ENCODE measurements at regions not wholly inside any gene's neighbourhood (a gene's known extent, or its start where the extent isn't known, plus 50 kb on each side); places are given as distances from the start of the nearest gene placed in this dataset.

- Histone ChIP-seq H3K36me3 (ENCODE audit: control insufficient read depth in 1 of 2, insufficient read depth in 2 of 2, low read length in 1 of 2) (no peaks in the 10 kb centered on the region), H3K9me3 (ENCODE audit: control insufficient read depth, low read length) (no peaks in the 10 kb centered on the region), H3K27ac (ENCODE audit: low read depth in 1 of 2, low read length in 2 of 2) (no peak overlapping the region), H3K4me3 (ENCODE audit: low read length in 2 of 2) (no peak overlapping the region), H3K4me1 (ENCODE audit: control insufficient read depth in 1 of 2, insufficient read depth in 2 of 2, low read length in 2 of 2) (peaks cover 6 to 7% of the 10 kb centered on the region in 2 donors), H3K27me3 (ENCODE audit: control insufficient read depth in 1 of 2, insufficient read depth in 2 of 2, low read length in 1 of 2) (no peaks in the 10 kb centered on the region)
- ATAC-seq (ENCODE audit: low FRiP score) = peak; percentile 66
- no peak for DNase-seq
- 4 to 5% methylated on average over 1 of the region's 1 CpG for WGBS, 2 donors
- intact Hi-C loops (cut with DNase I) = no loop called here
These were observed 383.3 kb upstream of the CITED2 start for GRCh38 chr6:139757784-139758183.

DNA sequence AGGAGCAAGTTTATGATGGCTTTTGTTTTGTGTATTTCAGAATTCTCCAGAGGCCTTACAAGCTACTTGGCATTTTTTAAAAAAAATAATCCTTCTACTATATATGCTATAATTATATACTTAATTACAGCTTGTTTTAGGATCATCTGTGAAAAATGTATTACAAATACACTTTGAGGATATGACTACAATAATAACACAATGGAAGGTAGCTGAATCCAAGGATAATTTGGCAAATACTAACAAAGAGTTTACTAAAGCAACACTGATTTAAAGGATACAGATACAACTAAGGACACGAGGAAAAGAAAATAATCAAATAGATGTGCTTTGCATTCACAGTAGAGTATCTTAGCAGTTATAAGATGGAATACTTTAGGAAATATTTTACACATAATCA is 381.9 kb upstream of the CITED2 start:
- no peak for ATAC-seq (ENCODE audit: low FRiP score)
- WGBS, 2 donors = 36 to 56% methylated on average over 1 of the region's 1 CpG

GRCh38 chr6:139754898-139755775 is 380.7 kb upstream of the CITED2 start:
- H3K4me1 ChIP-seq (ENCODE audit: control insufficient read depth in 1 of 2, insufficient read depth in 2 of 2, low read length in 2 of 2) = peaks cover 6% of the 10 kb centered on the region in 2 donors
- H3K27me3 ChIP-seq (ENCODE audit: control insufficient read depth in 1 of 2, insufficient read depth in 2 of 2, low read length in 1 of 2) = no peaks in the 10 kb centered on the region
- WGBS, 2 donors = 40 to 41% methylated on average over 6 of the region's 6 CpGs
- DNase-seq (no peak), ATAC-seq (ENCODE audit: low FRiP score) (no peak)
- no peaks in the 10 kb centered on the region for H3K9me3 ChIP-seq (ENCODE audit: control insufficient read depth, low read length)
- no peak overlapping the region for H3K4me3 ChIP-seq (ENCODE audit: low read length in 2 of 2)
- H3K27ac ChIP-seq (ENCODE audit: low read depth in 1 of 2, low read length in 2 of 2) = no peak overlapping the region
- H3K36me3 ChIP-seq (ENCODE audit: control insufficient read depth in 1 of 2, insufficient read depth in 2 of 2, low read length in 1 of 2) = no peaks in the 10 kb centered on the region
- intact Hi-C loops (cut with DNase I) = no loop called here

More for the DNA sequence above, 381.9 kb upstream of the CITED2 start:
- peaks cover 6 to 7% of the 10 kb centered on the region in 2 donors for H3K4me1 ChIP-seq (ENCODE audit: control insufficient read depth in 1 of 2, insufficient read depth in 2 of 2, low read length in 2 of 2)
- no peaks in the 10 kb centered on the region for H3K36me3 ChIP-seq (ENCODE audit: control insufficient read depth in 1 of 2, insufficient read depth in 2 of 2, low read length in 1 of 2)
- no peak for DNase-seq
- intact Hi-C loops (cut with DNase I) = no loop called here
- no peaks in the 10 kb centered on the region for H3K27me3 ChIP-seq (ENCODE audit: control insufficient read depth in 1 of 2, insufficient read depth in 2 of 2, low read length in 1 of 2)
- no peaks in the 10 kb centered on the region for H3K9me3 ChIP-seq (ENCODE audit: control insufficient read depth, low read length)
- no peak overlapping the region for H3K4me3 ChIP-seq (ENCODE audit: low read length in 2 of 2)
- H3K27ac ChIP-seq (ENCODE audit: low read depth in 1 of 2, low read length in 2 of 2) = no peak overlapping the region

GRCh38 chr6:139753198-139753861 is 378.9 kb upstream of the CITED2 start:
- ATAC-seq (ENCODE audit: low FRiP score) (no peak), DNase-seq (no peak)
- H3K27me3 ChIP-seq (ENCODE audit: control insufficient read depth in 1 of 2, insufficient read depth in 2 of 2, low read length in 1 of 2) = no peaks in the 10 kb centered on the region
- no peak overlapping the region for H3K27ac ChIP-seq (ENCODE audit: low read depth in 1 of 2, low read length in 2 of 2)
- no peak overlapping the region for H3K4me3 ChIP-seq (ENCODE audit: low read length in 2 of 2)
- intact Hi-C loops (cut with DNase I) = no loop called here
- H3K4me1 ChIP-seq (ENCODE audit: control insufficient read depth in 1 of 2, insufficient read depth in 2 of 2, low read length in 2 of 2) = peaks cover 5 to 6% of the 10 kb centered on the region in 2 donors
- no peaks in the 10 kb centered on the region for H3K36me3 ChIP-seq (ENCODE audit: control insufficient read depth in 1 of 2, insufficient read depth in 2 of 2, low read length in 1 of 2)
- no peaks in the 10 kb centered on the region for H3K9me3 ChIP-seq (ENCODE audit: control insufficient read depth, low read length)
- WGBS, 2 donors = 53 to 57% methylated on average over 4 of the region's 4 CpGs

DNA sequence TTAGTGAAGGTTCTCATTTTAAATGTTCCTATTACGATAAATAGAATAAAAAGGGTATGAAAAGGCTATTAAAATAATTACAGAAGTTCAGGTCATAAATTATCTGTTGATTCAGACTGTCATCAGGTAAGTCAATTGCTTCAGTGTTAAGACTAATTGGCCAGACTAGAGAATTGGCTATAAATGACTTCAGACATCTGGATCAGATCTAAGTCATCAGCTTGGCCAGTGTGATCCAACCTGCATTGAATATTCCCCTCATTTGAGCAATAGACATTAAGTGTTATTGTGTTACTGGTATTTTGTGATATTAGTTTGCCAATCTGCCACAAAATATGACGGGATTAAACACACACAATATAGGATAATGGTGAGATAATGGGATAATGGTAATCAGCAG is 377.6 kb upstream of the CITED2 start:
- H3K27me3 ChIP-seq (ENCODE audit: control insufficient read depth in 1 of 2, insufficient read depth in 2 of 2, low read length in 1 of 2) = no peaks in the 10 kb centered on the region
- H3K27ac ChIP-seq (ENCODE audit: low read depth in 1 of 2, low read length in 2 of 2) = no peak overlapping the region
- H3K9me3 ChIP-seq (ENCODE audit: control insufficient read depth, low read length) = no peaks in the 10 kb centered on the region
- H3K4me1 ChIP-seq (ENCODE audit: control insufficient read depth in 1 of 2, insufficient read depth in 2 of 2, low read length in 2 of 2) = peaks cover 2 to 3% of the 10 kb centered on the region in 2 donors
- 95 to 98% methylated on average over 2 of the region's 2 CpGs for WGBS, 2 donors
- ATAC-seq (ENCODE audit: low FRiP score) (no peak), DNase-seq (no peak)
- intact Hi-C loops (cut with DNase I) = no loop called here
- H3K4me3 ChIP-seq (ENCODE audit: low read length in 2 of 2) = no peak overlapping the region
- no peaks in the 10 kb centered on the region for H3K36me3 ChIP-seq (ENCODE audit: control insufficient read depth in 1 of 2, insufficient read depth in 2 of 2, low read length in 1 of 2)

DNA sequence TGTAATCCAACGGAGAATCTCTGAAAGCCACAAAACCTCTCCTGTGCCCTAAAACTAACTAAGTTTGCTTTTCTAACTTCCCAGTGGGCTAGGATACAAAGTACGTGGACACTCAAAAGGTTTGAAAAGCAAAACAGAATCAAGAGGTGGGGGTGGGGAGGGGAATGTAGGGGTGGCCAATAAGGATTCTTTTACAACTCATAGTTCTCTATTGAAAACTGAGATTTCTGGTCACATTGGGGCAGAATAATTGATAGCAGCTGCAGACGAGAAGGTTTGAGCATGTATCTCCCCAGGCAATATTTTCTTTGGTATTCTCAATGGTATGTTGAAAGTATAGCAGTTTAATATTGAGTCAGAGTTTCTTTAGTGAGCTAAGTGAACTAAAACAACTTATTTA is 376.7 kb upstream of the CITED2 start:
- intact Hi-C loops (cut with DNase I) = no loop called here
- Histone ChIP-seq H3K36me3 (ENCODE audit: control insufficient read depth in 1 of 2, insufficient read depth in 2 of 2, low read length in 1 of 2) (no peaks in the 10 kb centered on the region), H3K4me1 (ENCODE audit: control insufficient read depth in 1 of 2, insufficient read depth in 2 of 2, low read length in 2 of 2) (peaks cover 2 to 3% of the 10 kb centered on the region in 2 donors), H3K27me3 (ENCODE audit: control insufficient read depth in 1 of 2, insufficient read depth in 2 of 2, low read length in 1 of 2) (no peaks in the 10 kb centered on the region), H3K4me3 (ENCODE audit: low read length in 2 of 2) (no peak overlapping the region), H3K9me3 (ENCODE audit: control insufficient read depth, low read length) (no peaks in the 10 kb centered on the region), H3K27ac (ENCODE audit: low read depth in 1 of 2, low read length in 2 of 2) (no peak overlapping the region)
- no peak for DNase-seq
- 88 to 91% methylated on average over 3 of the region's 3 CpGs for WGBS, 2 donors
- no peak for ATAC-seq (ENCODE audit: low FRiP score)

GRCh38 chr6:139748353-139749146 is 374.1 kb upstream of the CITED2 start:
- no peak for ATAC-seq (ENCODE audit: low FRiP score)
- peaks cover 0 to 1% of the 10 kb centered on the region in 2 donors for H3K4me1 ChIP-seq (ENCODE audit: control insufficient read depth in 1 of 2, insufficient read depth in 2 of 2, low read length in 2 of 2)
- no peaks in the 10 kb centered on the region for H3K27me3 ChIP-seq (ENCODE audit: control insufficient read depth in 1 of 2, insufficient read depth in 2 of 2, low read length in 1 of 2)
- no peaks in the 10 kb centered on the region for H3K9me3 ChIP-seq (ENCODE audit: control insufficient read depth, low read length)
- H3K27ac ChIP-seq (ENCODE audit: low read depth in 1 of 2, low read length in 2 of 2) = no peak overlapping the region
- 66 to 67% methylated on average over 5 of the region's 5 CpGs for WGBS, 2 donors
- no peak for DNase-seq
- H3K36me3 ChIP-seq (ENCODE audit: control insufficient read depth in 1 of 2, insufficient read depth in 2 of 2, low read length in 1 of 2) = no peaks in the 10 kb centered on the region
- intact Hi-C loops (cut with DNase I) = no loop called here
- no peak overlapping the region for H3K4me3 ChIP-seq (ENCODE audit: low read length in 2 of 2)

- H3K36me3 ChIP-seq (ENCODE audit: control insufficient read depth in 1 of 2, insufficient read depth in 2 of 2, low read length in 1 of 2) = no peaks in the 10 kb centered on the region
- H3K4me1 ChIP-seq (ENCODE audit: control insufficient read depth in 1 of 2, insufficient read depth in 2 of 2, low read length in 2 of 2) = peaks cover 0 to 4% of the 10 kb centered on the region in 2 donors
- DNase-seq (no peak), ATAC-seq (ENCODE audit: low FRiP score) (no peak)
- WGBS, 2 donors = 95% methylated on average over 5 of the region's 5 CpGs
- intact Hi-C loops (cut with DNase I) = no loop called here
- no peak overlapping the region for H3K4me3 ChIP-seq (ENCODE audit: low read length in 2 of 2)
- H3K27me3 ChIP-seq (ENCODE audit: control insufficient read depth in 1 of 2, insufficient read depth in 2 of 2, low read length in 1 of 2) = no peaks in the 10 kb centered on the region
- H3K9me3 ChIP-seq (ENCODE audit: control insufficient read depth, low read length) = no peaks in the 10 kb centered on the region
- no peak overlapping the region for H3K27ac ChIP-seq (ENCODE audit: low read depth in 1 of 2, low read length in 2 of 2)
These were observed 372.7 kb upstream of the CITED2 start for GRCh38 chr6:139747154-139747553.
